Calu3 (cell line): ENCODE measurements at regions not wholly inside any gene's neighbourhood (a gene's known extent, or its start where the extent isn't known, plus 50 kb on each side); places are given as distances from the start of the nearest gene placed in this dataset.
A peak's percentile ranks its signal among the peaks of the same experiment; 100 is the strongest.

ENCODE experiments used
- BruUV-seq: library from RNA; stranded (reverse); fragments of 400-500 nt; replicated peaks from 2 replicates; lab custom pipeline; 2021; lab: Mats Ljungman, UMichigan
- CTCF ChIA-PET: fragments of 300-600 bp; sonication (Branson Sonifier 250); formaldehyde crosslinking; loops from one replicate; lab custom pipeline; 2022; ENCODE audit warnings: antibody characterized with exemption; lab: Charles Lee
- DNase-seq: peaks from one replicate; pipeline ENCODE4 v3.0.0; 2022
- H3K27ac Mint-ChIP-seq: one replicate; pipeline ENCODE4 v1.8.0; 2022; ENCODE audit warnings: mixed read lengths; ENCODE audit not compliant: unreplicated experiment
- H3K27me3 Mint-ChIP-seq: one replicate; pipeline ENCODE4 v1.8.0; 2022; ENCODE audit warnings: mixed read lengths; ENCODE audit not compliant: unreplicated experiment
- H3K36me3 Mint-ChIP-seq: one replicate; pipeline ENCODE4 v1.8.0; 2022; ENCODE audit warnings: mild to moderate bottlenecking, moderate library complexity, mixed read lengths; ENCODE audit not compliant: insufficient read depth, unreplicated experiment
- H3K4me1 Mint-ChIP-seq: one replicate; pipeline ENCODE4 v1.8.0; 2022; ENCODE audit warnings: mild to moderate bottlenecking, low read depth, mixed read lengths; ENCODE audit not compliant: unreplicated experiment
- H3K4me3 Mint-ChIP-seq: one replicate; pipeline ENCODE4 v1.8.0; 2022; ENCODE audit warnings: mild to moderate bottlenecking, low read depth, moderate library complexity, mixed read lengths; ENCODE audit not compliant: unreplicated experiment
- H3K9me3 Mint-ChIP-seq: one replicate; pipeline ENCODE4 v1.8.0; 2022; ENCODE audit warnings: low read depth, mixed read lengths; ENCODE audit not compliant: unreplicated experiment
- intact Hi-C: fragments of 100-400 bp; cut with micrococcal nuclease; formaldehyde crosslinking; loops from one replicate; pipeline ENCODE4 v1.10.0; 2022; ENCODE audit not compliant: unreplicated experiment
- TF ChIP-seq, protein P1 (sequence below): fragments of 200-600 bp; IDR thresholded peaks from one replicate; pipeline ENCODE4 v1.8.0; 2022; ENCODE audit warnings: antibody characterized with exemption; ENCODE audit not compliant: unreplicated experiment

GRCh38 chr4:184267673-184268583 lies 50.3 kb upstream of the ENPP6 start:
- intact Hi-C loops, result loop anchor here (5.0 kb wide), 2 partner anchors 114 to 379 kb away; partner anchors contain the start of genes CASP3 and PRIMPOL
- TF ChIP-seq, protein P1, sequence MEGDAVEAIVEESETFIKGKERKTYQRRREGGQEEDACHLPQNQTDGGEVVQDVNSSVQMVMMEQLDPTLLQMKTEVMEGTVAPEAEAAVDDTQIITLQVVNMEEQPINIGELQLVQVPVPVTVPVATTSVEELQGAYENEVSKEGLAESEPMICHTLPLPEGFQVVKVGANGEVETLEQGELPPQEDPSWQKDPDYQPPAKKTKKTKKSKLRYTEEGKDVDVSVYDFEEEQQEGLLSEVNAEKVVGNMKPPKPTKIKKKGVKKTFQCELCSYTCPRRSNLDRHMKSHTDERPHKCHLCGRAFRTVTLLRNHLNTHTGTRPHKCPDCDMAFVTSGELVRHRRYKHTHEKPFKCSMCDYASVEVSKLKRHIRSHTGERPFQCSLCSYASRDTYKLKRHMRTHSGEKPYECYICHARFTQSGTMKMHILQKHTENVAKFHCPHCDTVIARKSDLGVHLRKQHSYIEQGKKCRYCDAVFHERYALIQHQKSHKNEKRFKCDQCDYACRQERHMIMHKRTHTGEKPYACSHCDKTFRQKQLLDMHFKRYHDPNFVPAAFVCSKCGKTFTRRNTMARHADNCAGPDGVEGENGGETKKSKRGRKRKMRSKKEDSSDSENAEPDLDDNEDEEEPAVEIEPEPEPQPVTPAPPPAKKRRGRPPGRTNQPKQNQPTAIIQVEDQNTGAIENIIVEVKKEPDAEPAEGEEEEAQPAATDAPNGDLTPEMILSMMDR, result no peak
- no peaks in the 10 kb centered on the region for H3K27me3 Mint-ChIP-seq
- H3K27ac Mint-ChIP-seq, result peak overlapping the region; percentile 82
- peak; percentile 37 for DNase-seq
- peak overlapping the region; percentile 77 for H3K4me3 Mint-ChIP-seq
- H3K9me3 Mint-ChIP-seq, result no peaks in the 10 kb centered on the region
- CTCF ChIA-PET, result interaction anchor here (0.6 to 1.3 kb wide), 3 partner anchors 31 to 207 kb away, joined by 3 read pairs; partner anchors contain the start of gene IRF2
- H3K4me1 Mint-ChIP-seq, result peaks cover 26% of the 10 kb centered on the region
- peaks cover 8% of the 10 kb centered on the region for H3K36me3 Mint-ChIP-seq
- BruUV-seq, result no TSS peak
